ENCODE measurements at regions not wholly inside any gene's neighbourhood (a gene's known extent, or its start where the extent isn't known, plus 50 kb on each side); places are given as distances from the start of the nearest gene placed in this dataset.

GRCh38 chr3:177665122-177665808 is 468.0 kb upstream of the TBL1XR1 start:
- DNase-seq (ENCODE audit: low read depth in 2 of 2), result no peak

- no peak for DNase-seq (ENCODE audit: low read depth in 2 of 2)
Measured at GRCh38 chr3:177672252-177672911, 475.1 kb upstream of the TBL1XR1 start.

- DNase-seq (ENCODE audit: low read depth in 2 of 2), result no peak
Measured at GRCh38 chr3:177673112-177673914, 476.0 kb upstream of the TBL1XR1 start.

- no peak for DNase-seq (ENCODE audit: low read depth in 2 of 2)
Measured at GRCh38 chr3:177674186-177674585, 476.9 kb upstream of the TBL1XR1 start.

GRCh38 chr3:177676148-177676547 is 478.9 kb upstream of the TBL1XR1 start:
- DNase-seq (ENCODE audit: low read depth in 2 of 2), result no peak

GRCh38 chr3:177676947-177677587 is 479.8 kb upstream of the TBL1XR1 start:
- DNase-seq (ENCODE audit: low read depth in 2 of 2), result no peak

GRCh38 chr3:177679568-177680471 is 482.5 kb upstream of the TBL1XR1 start:
- DNase-seq (ENCODE audit: low read depth in 2 of 2), result peak in 1 of 2 experiments; percentile 27

GRCh38 chr3:177680472-177680821 is 483.2 kb upstream of the TBL1XR1 start:
- DNase-seq (ENCODE audit: low read depth in 2 of 2), result no peak

GRCh38 chr3:177681156-177681555 is 483.9 kb upstream of the TBL1XR1 start:
- no peak for DNase-seq (ENCODE audit: low read depth in 2 of 2)

- no peak for DNase-seq (ENCODE audit: low read depth in 2 of 2)
Measured at GRCh38 chr3:177681852-177682251, 484.6 kb upstream of the TBL1XR1 start.

- DNase-seq (ENCODE audit: low read depth in 2 of 2), result no peak
Measured at GRCh38 chr3:177683586-177683985, 486.3 kb upstream of the TBL1XR1 start.

- no peak for DNase-seq (ENCODE audit: low read depth in 2 of 2)
Measured at GRCh38 chr3:177686671-177687070, 489.4 kb upstream of the TBL1XR1 start.

GRCh38 chr3:177687291-177687690 is 490.0 kb upstream of the TBL1XR1 start:
- no peak for DNase-seq (ENCODE audit: low read depth in 2 of 2)

- DNase-seq (ENCODE audit: low read depth in 2 of 2), result no peak
Measured at GRCh38 chr3:177688152-177688551, 490.9 kb upstream of the TBL1XR1 start.

- no peak for DNase-seq (ENCODE audit: low read depth in 2 of 2)
Measured at GRCh38 chr3:177689077-177689476, 491.8 kb upstream of the TBL1XR1 start.

- no peak for DNase-seq (ENCODE audit: low read depth in 2 of 2)
Measured at GRCh38 chr3:177689869-177690268, 492.6 kb upstream of the TBL1XR1 start.

- no peak for DNase-seq (ENCODE audit: low read depth in 2 of 2)
Measured at GRCh38 chr3:177690306-177690705, 493.0 kb upstream of the TBL1XR1 start.

GRCh38 chr3:177692304-177692975 is 495.2 kb upstream of the TBL1XR1 start:
- DNase-seq (ENCODE audit: low read depth in 2 of 2), result no peak

- no peak for DNase-seq (ENCODE audit: low read depth in 2 of 2)
Measured at GRCh38 chr3:177693616-177694264, 496.5 kb upstream of the TBL1XR1 start.

GRCh38 chr3:177694316-177694715 is 497.0 kb upstream of the TBL1XR1 start:
- DNase-seq (ENCODE audit: low read depth in 2 of 2), result no peak

Measured in stimulated activated CD4-positive, alpha-beta T cell treated with anti-CD3 and anti-CD28 coated beads, Interleukin-12 subunit alpha, Interleukin-12 subunit beta, amount 100 ng/mL, for 24 hours (primary cell).